Daoy (cell line): ENCODE measurements at regions not wholly inside any gene's neighbourhood (a gene's known extent, or its start where the extent isn't known, plus 50 kb on each side); places are given as distances from the start of the nearest gene placed in this dataset.
A peak's percentile ranks its signal among the peaks of the same experiment; 100 is the strongest.
"Not testable (repeated sequence)": the region's sequence is repeated elsewhere in the genome, so short reads cannot be mapped to it uniquely, and the experiment has no call there.

Experiments used
- DNase-seq: peaks from one replicate; pipeline ENCODE4 v3.0.0-alpha.2; 2015; ENCODE audit warnings: low read depth

- no peak for DNase-seq
Measured at GRCh38 chr6:137545073-137545472, 50.9 kb upstream of the OLIG3 start.

- DNase-seq, result no peak
Measured at GRCh38 chr6:137547186-137547585, 53.0 kb upstream of the OLIG3 start.

GRCh38 chr6:137547601-137548000 lies 53.4 kb upstream of the OLIG3 start:
- DNase-seq, result no peak

- no peak for DNase-seq
Measured at GRCh38 chr6:137549106-137549505, 54.9 kb upstream of the OLIG3 start.

- no peak for DNase-seq
Measured at GRCh38 chr6:137550535-137550934, 56.3 kb upstream of the OLIG3 start.

GRCh38 chr6:137552146-137552545 lies 58.0 kb upstream of the OLIG3 start:
- DNase-seq, result no peak

GRCh38 chr6:137552809-137553208 lies 58.6 kb upstream of the OLIG3 start:
- DNase-seq, result no peak

GRCh38 chr6:137559521-137560183 lies 65.5 kb upstream of the OLIG3 start:
- DNase-seq, result not testable (repeated sequence)

- DNase-seq, result no peak
Measured at GRCh38 chr6:137560184-137560563, 66.0 kb upstream of the OLIG3 start.

GRCh38 chr6:137568067-137568466 lies 73.9 kb upstream of the OLIG3 start:
- DNase-seq, result no peak

GRCh38 chr6:137570393-137570792 lies 76.2 kb upstream of the OLIG3 start:
- DNase-seq, result no peak

- DNase-seq, result peak; percentile 39
Measured at GRCh38 chr6:137571854-137572253, 77.7 kb upstream of the OLIG3 start.

- no peak for DNase-seq
Measured at GRCh38 chr6:137573739-137574138, 79.5 kb upstream of the OLIG3 start.

GRCh38 chr6:137579612-137580011 lies 85.4 kb upstream of the OLIG3 start:
- DNase-seq, result no peak

GRCh38 chr6:137581019-137581707 lies 87.0 kb upstream of the OLIG3 start:
- DNase-seq, result no peak

GRCh38 chr6:137583519-137583918 lies 89.3 kb upstream of the OLIG3 start:
- DNase-seq, result not testable (repeated sequence)

GRCh38 chr6:137588472-137588871 lies 94.3 kb upstream of the OLIG3 start:
- no peak for DNase-seq

- peak; percentile 63 for DNase-seq
Measured at GRCh38 chr6:137589067-137589848, 95.1 kb upstream of the OLIG3 start.

- DNase-seq, result no peak
Measured at GRCh38 chr6:137590684-137591083, 96.5 kb upstream of the OLIG3 start.

- DNase-seq, result no peak
Measured at GRCh38 chr6:137601471-137601870, 107.3 kb upstream of the OLIG3 start.

- DNase-seq, result no peak
Measured at GRCh38 chr6:137602313-137603197, 108.4 kb upstream of the OLIG3 start.

- no peak for DNase-seq
Measured at GRCh38 chr6:137610702-137611101, 116.5 kb upstream of the OLIG3 start.
